Spleen (tissue), 11 donors: ENCODE measurements at regions not wholly inside any gene's neighbourhood (a gene's known extent, or its start where the extent isn't known, plus 50 kb on each side); places are given as distances from the start of the nearest gene placed in this dataset.

Experiments
- DNase-seq: peaks from one replicate; pipeline ENCODE4 v3.0.0-alpha.2; 2020
- H3K27ac ChIP-seq, 8 donors: fragments of 200-600 bp; sonication (generic) in 7 of 8; 1 replicate in 4 of 8; 2 replicates in 4 of 8; pipeline versions ENCODE4 v1.5.0 to v1.8.0; 2016 to 2021; ENCODE audit warnings: inconsistent platforms in 4 of 8, mild to moderate bottlenecking in 4 of 8, moderate library complexity in 1 of 8
- H3K27me3 ChIP-seq, 7 donors: fragments of 200-600 bp; sonication (generic) in 6 of 7; replicated peaks in 1 of 7; 1 replicate in 4 of 7; 2 replicates in 3 of 7; pipeline versions ENCODE4 v1.5.0 to v1.8.0; 2016 to 2021; ENCODE audit warnings: inconsistent platforms in 3 of 7, mild to moderate bottlenecking in 1 of 7
- H3K36me3 ChIP-seq, 6 donors: fragments of 200-600 bp; sonication (generic) in 5 of 6; 1 replicate in 4 of 6; 2 replicates in 2 of 6; pipeline versions ENCODE4 v1.5.0 to v1.8.0; 2016 to 2021; ENCODE audit warnings: inconsistent platforms in 2 of 6
- H3K4me1 ChIP-seq, 6 donors: fragments of 200-600 bp; sonication (generic) in 5 of 6; 1 replicate in 3 of 6; 2 replicates in 3 of 6; pipeline versions ENCODE4 v1.5.0 to v1.8.0; 2016 to 2021; ENCODE audit warnings: inconsistent platforms in 3 of 6
- H3K4me3 ChIP-seq, 8 donors: fragments of 200-600 bp; sonication (generic) in 7 of 8; 1 replicate in 4 of 8; 2 replicates in 4 of 8; pipeline versions ENCODE4 v1.5.0 to v1.8.0; 2016 to 2021; ENCODE audit warnings: inconsistent platforms in 4 of 8, mild to moderate bottlenecking in 4 of 8, moderate library complexity in 2 of 8
- H3K9me3 ChIP-seq, 8 donors: fragments of 200-600 bp; sonication (generic) in 7 of 8; 1 replicate in 4 of 8; 2 replicates in 4 of 8; pipeline versions ENCODE4 v1.5.0 to v1.8.0; 2016 to 2021; ENCODE audit warnings: inconsistent platforms in 4 of 8
- CTCF ChIP-seq, 11 experiments: fragments of 200-600 bp in 7 of 11; fragments of 450-650 bp in 4 of 11; sonication (generic) in 4 of 11; IDR thresholded peaks in 8 of 11; conservative IDR thresholded peaks in 3 of 11; 1 replicate in 7 of 11; 2 replicates in 4 of 11; pipeline versions ENCODE4 v1.4.0 to v1.8.0; 2016 to 2021; ENCODE audit warnings: antibody characterized with exemption in 11 of 11, inconsistent platforms in 4 of 11, mild to moderate bottlenecking in 1 of 11
- POLR2A ChIP-seq, 3 donors: fragments of 450-650 bp; IDR thresholded peaks; one replicate each; pipeline ENCODE4 v1.5.1; 2017; ENCODE audit warnings: antibody characterized with exemption in 3 of 3, mild to moderate bottlenecking in 1 of 3
- POLR2AphosphoS5 ChIP-seq, 3 donors: sonication (generic); formaldehyde crosslinking; IDR thresholded peaks; one replicate each; pipeline ENCODE4 v1.5.1; 2017; ENCODE audit warnings: antibody characterized with exemption in 3 of 3
- WGBS, 5 donors: extraction: QIAGEN DNeasy Blood & Tissue Kit in 3 of 5; methylation state at CpG; one replicate each; pipeline versions ENCODE4 v1.1.5 to v1.1.7; 2013 to 2018; 5-methylcytosine and 5-hydroxymethylcytosine counted together
- intact Hi-C: fragments of 100-400 bp; cut with DNase I; formaldehyde crosslinking; loops from one replicate; pipeline ENCODE4 v1.15.0; 2023; ENCODE audit warnings: low total_unique reads
- donor health status: healthy with polysubstance abuse.
- donor health status: DM: no; HTN: no; CAD: no; lungs with moderate emphysema.
- donor health status: DM: no; HTN: no; CAD: no.
- donor health status: Bipolar disorder and iron deficiency.
- donor health status: healthy.
- donor health status: DM: no; HTN: no; CAD: no.
- donor health status: DM: yes; HTN: yes; CAD: no.

GRCh38 chr11:116229236-116229970 lies 543.4 kb downstream of the BUD13 start:
- Histone ChIP-seq H3K36me3 (no peaks in the 10 kb centered on the region), H3K4me3 (no peak overlapping the region), H3K4me1 (peaks cover 0 to 4% (median 0%) of the 10 kb centered on the region in 6 donors), H3K9me3 (no peaks in the 10 kb centered on the region), H3K27me3 (peaks cover 0 to 30% (median 0%) of the 10 kb centered on the region in 7 donors), H3K27ac (no peak overlapping the region)
- WGBS, 5 donors = 60 to 72% (median 65%) methylated on average over 9 of the region's 9 CpGs
- DNase-seq = no peak
- intact Hi-C loops = no loop called here
- TF ChIP-seq POLR2A (IDR thresholded peaks at IDR 0.05) = no peak
- TF ChIP-seq POLR2AphosphoS5 (IDR thresholded peaks at IDR 0.05) = no peak
- TF ChIP-seq CTCF (IDR thresholded peaks at IDR 0.05 in 8 of 11, conservative IDR thresholded peaks at IDR 0.05 in 3 of 11) = no peak

- DNase-seq = peak; percentile 45
- WGBS, 5 donors = 81 to 86% (median 84%) methylated on average over 3 of the region's 3 CpGs
- Histone ChIP-seq H3K27me3 (peaks cover 0 to 30% (median 0%) of the 10 kb centered on the region in 7 donors), H3K4me1 (no peaks in the 10 kb centered on the region), H3K27ac (no peak overlapping the region), H3K36me3 (no peaks in the 10 kb centered on the region), H3K4me3 (no peak overlapping the region), H3K9me3 (no peaks in the 10 kb centered on the region)
- intact Hi-C loops = no loop called here
- TF ChIP-seq POLR2AphosphoS5 (IDR thresholded peaks at IDR 0.05) = no peak
- TF ChIP-seq CTCF (IDR thresholded peaks at IDR 0.05 in 8 of 11, conservative IDR thresholded peaks at IDR 0.05 in 3 of 11) = no peak
- no peak for TF ChIP-seq POLR2A (IDR thresholded peaks at IDR 0.05)
Observed at GRCh38 chr11:116226731-116227130, 546.1 kb downstream of the BUD13 start.

- no peaks in the 10 kb centered on the region for H3K36me3 ChIP-seq
- no peak overlapping the region for H3K4me3 ChIP-seq
- no peak for DNase-seq
- H3K27me3 ChIP-seq = peaks cover 0 to 28% (median 0%) of the 10 kb centered on the region in 7 donors
- WGBS, 5 donors = 66 to 80% (median 72%) methylated on average over 7 of the region's 7 CpGs
- no peaks in the 10 kb centered on the region for H3K4me1 ChIP-seq
- H3K27ac ChIP-seq = no peak overlapping the region
- TF ChIP-seq POLR2A (IDR thresholded peaks at IDR 0.05) (no peak), CTCF (IDR thresholded peaks at IDR 0.05 in 8 of 11, conservative IDR thresholded peaks at IDR 0.05 in 3 of 11) (no peak), POLR2AphosphoS5 (IDR thresholded peaks at IDR 0.05) (no peak)
- no peaks in the 10 kb centered on the region for H3K9me3 ChIP-seq
- intact Hi-C loops = no loop called here
Observed at GRCh38 chr11:116225784-116226585, 546.8 kb downstream of the BUD13 start.

- H3K27me3 ChIP-seq = peaks cover 0 to 22% (median 0%) of the 10 kb centered on the region in 7 donors
- no peaks in the 10 kb centered on the region for H3K36me3 ChIP-seq
- H3K4me3 ChIP-seq = no peak overlapping the region
- intact Hi-C loops = no loop called here
- no peak for DNase-seq
- no peak for TF ChIP-seq CTCF (IDR thresholded peaks at IDR 0.05 in 8 of 11, conservative IDR thresholded peaks at IDR 0.05 in 3 of 11)
- no peak for TF ChIP-seq POLR2A (IDR thresholded peaks at IDR 0.05)
- 70 to 77% (median 73%) methylated on average over 6 of the region's 6 CpGs for WGBS, 5 donors
- no peak overlapping the region for H3K27ac ChIP-seq
- no peaks in the 10 kb centered on the region for H3K4me1 ChIP-seq
- H3K9me3 ChIP-seq = no peaks in the 10 kb centered on the region
Observed at GRCh38 chr11:116225236-116225635, 547.6 kb downstream of the BUD13 start.
